Femur (tissue), 1 donor: ENCODE measurements at regions not wholly inside any gene's neighbourhood (a gene's known extent, or its start where the extent isn't known, plus 50 kb on each side); places are given as distances from the start of the nearest gene placed in this dataset.
"Not testable (repeated sequence)": the region's sequence is repeated elsewhere in the genome, so short reads cannot be mapped to it uniquely, and the experiment has no call there.

Source experiments
- DNase-seq: peaks from one replicate; pipeline ENCODE4 v3.0.0-alpha.2; 2017

DNA sequence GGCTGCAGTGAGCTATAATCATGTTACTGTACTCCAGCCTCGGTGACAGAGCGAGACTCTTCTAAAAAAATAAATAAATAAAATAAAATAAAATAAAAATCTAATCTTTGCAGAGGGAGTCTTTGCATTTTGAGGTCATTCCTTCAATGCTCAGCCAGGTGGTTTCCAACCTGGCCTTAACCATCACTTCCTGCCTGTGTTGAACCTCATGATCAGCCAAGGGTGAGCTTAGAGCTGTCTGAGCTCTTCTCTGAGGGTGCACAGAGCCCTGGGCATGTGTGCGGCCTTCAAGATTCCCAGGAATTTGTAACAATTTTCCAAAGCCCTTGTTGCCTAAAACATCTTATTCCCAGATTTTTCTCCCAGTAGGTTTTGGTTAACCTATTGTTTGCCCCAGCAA lies 94.3 kb downstream of the KCNJ12 start:
- not testable (repeated sequence) for DNase-seq

DNA sequence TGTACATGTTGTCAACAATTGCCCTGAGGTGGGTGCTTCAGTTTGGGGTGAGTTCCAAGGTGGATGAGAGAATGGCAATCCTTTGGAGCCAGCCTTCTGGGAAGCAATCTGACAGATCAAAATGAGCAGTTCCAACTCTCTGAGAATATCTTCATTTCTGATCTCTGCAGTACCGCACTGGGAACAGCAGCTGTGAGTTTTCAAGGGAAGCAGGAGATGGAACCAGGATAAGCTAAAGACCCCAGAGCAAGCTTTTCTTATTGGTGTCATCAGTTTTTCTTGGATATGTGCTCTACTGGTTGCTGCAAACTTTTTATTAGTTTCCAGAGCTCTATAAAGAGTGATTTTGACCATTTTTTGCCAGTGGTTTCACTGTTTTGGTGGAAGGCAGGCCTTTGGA lies 94.7 kb downstream of the KCNJ12 start:
- no peak for DNase-seq

DNA sequence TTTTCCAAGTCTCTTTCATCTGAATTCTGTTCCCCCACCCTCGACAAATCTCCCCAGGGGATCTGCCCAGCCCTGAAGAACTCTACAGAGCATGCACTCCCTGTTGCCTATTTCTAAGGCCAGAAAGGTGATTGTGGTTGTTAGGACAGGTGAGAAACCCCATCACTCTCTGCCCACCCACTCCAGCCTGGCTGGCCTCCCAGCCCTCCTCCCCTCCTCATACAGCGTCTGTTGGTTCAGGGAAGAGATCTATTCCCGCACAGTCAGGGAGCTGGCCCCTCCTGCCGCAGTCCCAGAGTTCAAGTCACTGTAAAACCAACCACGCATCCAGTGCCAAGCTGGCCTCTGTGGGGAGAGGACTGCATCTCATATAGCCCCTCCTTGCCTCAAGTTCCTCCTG lies 98.7 kb downstream of the KCNJ12 start:
- DNase-seq: no peak

DNA sequence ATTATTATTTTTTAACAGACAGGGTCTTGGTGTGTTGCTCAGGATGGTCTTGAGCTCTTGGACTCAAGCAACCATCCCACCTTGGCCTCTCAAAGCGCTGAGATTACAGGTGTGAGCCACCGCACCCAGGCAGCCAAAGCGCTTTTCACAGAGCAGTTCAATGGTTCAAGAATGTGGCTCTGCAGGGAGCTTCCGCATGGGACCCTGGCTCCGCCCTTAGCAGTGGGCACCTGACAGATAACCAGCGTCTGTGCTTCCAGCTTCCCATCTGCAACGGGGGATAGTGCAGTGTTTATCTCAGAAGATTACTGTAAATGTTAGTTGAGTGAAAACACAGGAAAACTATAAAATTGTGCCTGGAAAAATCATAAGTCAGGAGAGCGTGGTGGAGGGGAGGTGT lies 99.4 kb downstream of the KCNJ12 start:
- no peak for DNase-seq

DNA sequence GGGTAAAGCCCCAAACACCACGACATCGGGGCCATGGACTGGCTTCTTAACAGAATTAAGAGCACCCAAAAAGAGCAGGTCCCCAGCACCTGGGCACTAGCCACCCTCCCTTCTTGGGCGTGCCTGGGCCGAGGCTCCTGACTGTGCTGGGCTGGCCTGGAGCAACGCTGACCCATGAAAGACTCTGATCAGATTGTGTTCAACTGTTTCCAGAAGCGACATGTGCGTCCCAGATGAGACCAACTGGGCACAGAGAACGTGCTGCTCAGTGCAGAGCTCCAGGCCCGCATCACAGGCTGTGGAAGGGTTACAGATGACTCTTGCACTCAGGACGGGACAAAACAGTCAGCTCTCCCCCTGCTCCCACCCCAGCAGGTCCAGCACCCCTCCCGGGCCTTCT lies 100.7 kb downstream of the KCNJ12 start:
- no peak for DNase-seq

DNA sequence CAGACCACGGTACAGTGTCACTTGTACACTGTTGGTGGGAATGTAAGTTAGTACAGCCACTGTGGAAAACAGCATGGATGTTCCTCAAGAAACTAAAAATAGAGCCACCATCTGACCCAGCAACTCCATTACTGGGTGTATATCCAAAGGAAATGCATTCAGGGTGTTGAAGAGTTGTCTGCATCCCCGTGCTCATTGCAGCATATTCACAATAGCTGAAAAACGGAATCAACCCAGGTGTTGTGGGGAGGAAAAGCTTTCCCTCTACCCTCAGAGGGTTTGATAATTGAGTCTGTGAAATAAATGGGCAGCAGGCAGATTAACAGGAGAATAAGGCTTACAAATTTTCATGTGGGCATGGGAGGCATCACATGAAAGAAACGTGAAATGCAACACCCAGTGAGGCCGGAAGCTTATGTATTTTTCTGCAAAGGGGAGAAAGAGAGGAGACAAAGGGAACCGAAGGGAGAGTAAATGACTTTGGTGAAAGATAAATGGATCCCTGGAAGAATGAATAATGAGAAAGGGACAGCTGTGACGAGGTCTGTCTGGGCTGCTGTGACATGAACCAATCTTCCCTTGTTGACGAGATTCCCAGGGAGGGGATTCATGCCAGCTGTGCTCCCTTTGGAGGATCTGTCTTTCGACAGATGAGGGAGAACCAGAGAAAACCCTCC lies 106.2 kb downstream of the KCNJ12 start:
- DNase-seq: no peak

DNA sequence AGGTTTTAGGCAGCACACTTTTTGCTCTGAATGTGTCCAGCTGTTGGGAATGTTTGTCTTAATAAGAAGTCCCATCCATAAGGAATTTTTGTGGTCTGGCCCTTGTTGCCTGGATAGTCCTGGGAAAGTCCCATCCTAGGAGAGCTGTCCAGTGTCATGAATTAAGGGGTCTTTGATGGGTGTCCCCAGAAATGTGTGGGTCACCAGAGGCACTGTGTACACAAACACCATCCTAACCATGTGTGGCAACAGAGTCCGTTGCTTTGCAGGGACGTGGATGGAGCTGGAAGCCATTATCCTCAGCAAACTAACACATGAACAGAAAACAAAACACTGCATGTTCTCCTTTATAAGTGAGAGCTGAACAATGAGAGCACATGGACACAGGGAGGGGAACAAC lies 111.9 kb downstream of the KCNJ12 start:
- not testable (repeated sequence) for DNase-seq

DNA sequence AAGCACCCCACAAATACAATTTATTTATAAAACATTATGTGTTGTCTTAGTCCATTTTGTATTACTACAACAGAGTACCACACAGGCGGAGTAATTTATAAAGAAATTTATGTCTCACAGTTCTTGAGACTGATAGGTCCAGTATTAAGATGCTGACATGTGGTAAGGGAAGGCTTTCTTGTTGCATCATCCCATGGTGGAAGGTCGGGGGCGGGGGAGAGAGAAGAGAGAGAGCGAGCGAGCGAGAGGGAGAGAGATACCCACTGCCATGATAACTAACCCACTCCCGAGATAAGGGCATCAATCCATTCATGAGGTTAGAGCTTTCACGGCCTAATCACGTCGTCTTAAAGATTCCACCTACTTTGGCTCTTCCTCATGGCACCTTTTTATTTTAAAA lies 117.8 kb downstream of the KCNJ12 start:
- no peak for DNase-seq

DNA sequence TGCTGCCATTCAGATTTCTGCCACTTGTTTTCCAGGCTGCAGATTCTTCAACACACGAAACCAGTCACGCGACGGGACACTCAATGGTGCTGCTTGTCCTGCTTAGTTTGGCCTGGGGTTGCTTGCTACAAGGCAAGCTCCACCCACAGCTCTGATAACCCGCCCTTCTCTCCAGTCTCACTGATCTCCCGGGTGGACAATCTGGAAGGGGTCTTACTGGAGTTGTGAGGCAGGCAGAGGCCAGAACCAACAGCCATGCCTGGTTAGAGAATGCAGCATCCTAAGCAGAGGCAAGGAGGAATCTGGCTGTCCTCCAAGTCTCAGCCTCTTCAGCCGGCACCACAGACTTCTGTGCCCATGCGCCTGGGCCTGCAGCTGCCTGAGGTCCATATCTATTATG lies 119.1 kb downstream of the KCNJ12 start:
- DNase-seq: no peak

DNA sequence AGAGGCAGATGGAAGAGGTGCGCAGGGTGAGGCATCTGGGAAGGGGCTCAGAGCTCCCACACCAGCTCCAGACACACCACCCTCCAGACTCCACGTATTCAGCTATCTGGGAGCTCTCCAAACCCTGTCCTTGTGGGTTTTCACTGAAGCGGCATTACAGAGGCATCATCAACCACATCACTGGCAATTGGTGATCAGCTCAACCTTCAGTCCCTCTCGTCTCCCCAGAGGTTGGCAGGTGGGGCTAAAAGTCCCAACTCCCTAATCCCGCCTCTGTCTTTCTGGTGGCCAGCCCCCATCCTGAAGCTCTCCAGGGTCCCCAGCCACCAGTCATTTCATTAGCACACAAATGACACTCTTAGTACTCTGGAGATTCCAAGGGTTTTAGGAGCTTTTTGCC lies 123.9 kb downstream of the KCNJ12 start:
- DNase-seq: no peak

DNA sequence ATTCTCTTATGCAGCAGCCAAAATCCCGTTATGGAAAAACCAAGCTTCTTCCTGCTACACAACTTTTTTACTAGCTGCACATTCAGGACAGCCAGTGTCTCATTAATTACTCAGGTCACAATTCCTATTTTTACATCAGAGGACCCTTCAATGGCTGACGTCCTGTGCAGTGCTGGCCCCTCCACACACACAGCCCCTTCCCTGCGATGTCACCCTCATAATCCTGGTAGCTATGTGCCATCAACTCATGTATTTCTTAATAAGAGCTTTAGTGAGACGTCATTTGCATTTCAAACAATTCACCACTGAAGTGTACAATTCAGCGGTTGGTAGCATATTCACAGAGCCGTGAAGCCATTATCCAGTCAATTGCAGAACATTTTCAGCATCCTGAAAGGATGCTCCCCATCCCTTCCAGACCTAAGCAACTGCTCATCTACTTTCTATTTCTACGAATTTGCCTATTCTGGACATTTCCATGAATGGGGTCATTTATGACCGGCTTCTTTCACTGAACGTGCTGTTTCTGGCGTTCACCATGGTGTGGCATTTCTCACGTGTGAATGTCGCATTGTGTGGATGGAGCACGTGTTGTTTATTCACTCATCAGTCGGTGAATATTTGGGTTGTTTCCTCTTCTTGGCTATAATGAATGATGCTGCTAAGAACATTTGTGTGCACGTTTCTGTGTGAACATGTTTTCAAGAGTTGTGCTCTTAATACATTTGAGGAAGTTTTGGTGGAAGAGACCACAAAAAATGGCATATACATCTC lies 126.0 kb downstream of the KCNJ12 start:
- DNase-seq: not testable (repeated sequence)

DNA sequence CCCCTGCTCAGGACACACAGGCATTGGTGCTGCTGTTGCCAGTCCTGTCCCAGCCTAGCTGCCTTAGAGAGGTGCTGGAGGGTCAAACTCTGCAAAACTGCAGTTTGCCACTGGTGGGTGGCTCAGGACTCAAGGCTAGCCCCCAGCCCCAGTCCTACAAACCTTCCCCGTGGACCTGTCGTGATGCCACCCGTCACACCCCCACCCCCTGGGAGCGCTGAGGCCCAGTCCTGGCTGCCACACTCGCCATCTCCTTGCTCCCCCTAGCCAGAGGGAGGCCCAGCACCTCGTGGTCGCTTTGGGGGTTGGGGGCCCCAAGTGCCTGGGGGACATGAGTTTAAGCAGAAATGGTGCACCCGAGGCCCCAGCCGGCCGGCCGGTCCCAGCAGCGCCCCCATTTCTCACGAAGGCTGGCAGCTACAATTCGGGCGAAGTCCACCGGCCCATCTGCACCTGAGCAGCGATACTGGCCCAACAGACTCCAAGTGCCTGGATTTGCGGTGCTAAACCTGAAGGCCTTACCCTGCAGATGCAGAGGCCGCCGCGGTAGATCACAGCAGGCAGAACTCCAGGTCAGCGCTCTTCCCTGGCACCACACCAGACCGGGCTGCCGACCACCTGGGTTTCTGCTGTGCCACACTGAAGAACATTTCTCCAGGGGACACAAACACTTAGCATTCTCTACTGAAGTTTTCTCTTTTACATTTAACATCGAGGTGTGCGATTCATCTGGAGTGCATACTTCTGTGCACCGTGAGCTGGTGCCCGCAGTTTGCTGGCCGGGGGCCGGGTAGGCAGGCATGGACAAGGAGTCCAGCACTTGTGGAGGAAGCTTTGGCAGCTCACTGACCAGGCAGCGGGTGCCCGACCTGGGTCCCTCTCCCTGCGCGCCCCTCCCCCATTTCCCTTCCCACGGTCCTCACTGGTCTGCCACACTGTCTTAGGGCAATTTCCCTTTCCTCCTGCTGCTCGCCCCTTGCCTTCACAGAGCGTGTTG lies 130.0 kb downstream of the KCNJ12 start:
- DNase-seq: no peak

DNA sequence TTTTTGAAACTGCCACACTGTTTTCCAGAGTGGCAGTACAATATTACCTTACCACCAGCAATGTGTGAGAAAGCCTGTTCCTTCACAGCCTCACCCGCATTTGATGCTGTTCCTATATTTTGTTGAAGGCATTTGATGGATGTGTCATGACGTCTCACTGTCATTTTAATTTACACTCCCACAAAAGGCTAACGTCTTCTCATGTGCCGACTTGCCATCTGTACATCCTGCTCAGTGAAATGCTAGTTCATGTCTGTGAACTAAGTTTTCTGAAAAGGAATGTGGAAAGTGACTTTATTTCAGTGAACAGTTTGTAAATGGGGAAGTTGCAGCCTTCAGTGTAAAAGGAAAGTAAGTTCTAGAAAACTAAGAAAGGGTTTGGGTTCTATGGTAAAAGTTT lies 131.6 kb downstream of the KCNJ12 start:
- DNase-seq: not testable (repeated sequence)

DNA sequence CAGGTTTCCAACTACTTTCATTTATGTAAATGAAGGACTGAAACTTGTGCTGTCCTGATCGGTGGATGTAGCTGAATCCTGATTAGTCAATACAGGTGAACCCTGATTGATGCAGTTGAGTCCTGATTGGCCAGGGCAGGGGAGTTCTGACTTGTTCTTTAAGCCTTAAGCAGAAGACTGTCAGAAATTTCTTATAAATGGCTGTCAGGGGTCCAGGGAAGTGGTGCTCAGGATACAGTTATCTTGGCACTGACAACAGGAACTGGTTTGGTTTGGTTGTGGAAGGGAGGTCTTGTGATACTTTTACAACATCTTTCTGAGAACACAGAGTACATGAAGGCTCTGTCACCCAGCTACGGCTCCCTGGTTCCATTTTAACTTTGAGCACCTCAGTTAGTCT lies 132.1 kb downstream of the KCNJ12 start:
- no peak for DNase-seq

DNA sequence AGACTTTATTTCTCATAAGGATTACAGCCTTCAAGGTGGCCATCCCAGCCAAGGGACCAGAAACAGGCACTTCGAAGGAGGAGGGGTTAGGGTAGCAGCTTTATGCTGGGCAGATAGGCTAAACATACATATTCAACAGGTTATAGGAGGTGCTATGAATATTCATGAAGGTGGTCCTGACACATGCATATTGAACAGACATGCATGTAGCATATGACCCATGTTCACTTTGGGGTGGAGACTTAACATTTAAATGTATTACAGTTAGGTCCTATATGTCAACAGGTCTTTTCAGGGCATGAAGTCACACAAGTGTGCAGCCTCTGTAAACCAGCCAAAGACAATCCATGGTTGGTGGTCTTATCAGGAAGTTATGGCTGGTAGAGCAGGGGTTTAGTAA lies 133.2 kb downstream of the KCNJ12 start:
- DNase-seq: not testable (repeated sequence)

DNA sequence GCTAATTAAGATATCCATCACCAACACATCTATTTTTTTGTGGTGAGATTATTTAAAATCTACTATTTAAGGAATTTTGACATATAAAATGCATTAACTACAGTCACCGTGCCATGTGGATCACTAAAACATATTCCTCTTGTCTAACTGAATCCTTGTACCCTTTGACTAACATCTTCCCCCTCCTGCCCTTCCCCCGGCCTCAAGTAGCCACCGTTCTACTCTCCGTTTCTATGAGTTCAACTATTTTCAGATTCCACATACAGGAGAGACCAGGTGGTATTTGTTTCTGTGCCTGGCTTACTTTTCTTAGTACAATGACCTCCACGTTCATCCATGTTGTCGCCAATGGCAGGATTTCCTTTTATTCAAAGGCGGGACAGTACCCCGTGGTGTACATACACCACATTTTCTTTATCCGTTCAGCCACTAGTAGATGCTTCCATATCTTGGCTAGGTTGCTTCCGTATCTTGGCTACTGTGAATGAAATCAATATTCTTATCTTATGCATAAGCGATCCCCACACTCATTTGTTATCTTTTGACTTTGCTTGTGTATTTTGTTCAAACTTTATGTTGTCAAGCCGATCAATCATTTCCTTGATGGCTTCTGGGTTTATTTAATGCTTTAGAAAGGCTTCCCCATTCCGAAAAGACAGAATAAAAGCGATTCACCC lies 134.7 kb downstream of the KCNJ12 start:
- DNase-seq: no peak

DNA sequence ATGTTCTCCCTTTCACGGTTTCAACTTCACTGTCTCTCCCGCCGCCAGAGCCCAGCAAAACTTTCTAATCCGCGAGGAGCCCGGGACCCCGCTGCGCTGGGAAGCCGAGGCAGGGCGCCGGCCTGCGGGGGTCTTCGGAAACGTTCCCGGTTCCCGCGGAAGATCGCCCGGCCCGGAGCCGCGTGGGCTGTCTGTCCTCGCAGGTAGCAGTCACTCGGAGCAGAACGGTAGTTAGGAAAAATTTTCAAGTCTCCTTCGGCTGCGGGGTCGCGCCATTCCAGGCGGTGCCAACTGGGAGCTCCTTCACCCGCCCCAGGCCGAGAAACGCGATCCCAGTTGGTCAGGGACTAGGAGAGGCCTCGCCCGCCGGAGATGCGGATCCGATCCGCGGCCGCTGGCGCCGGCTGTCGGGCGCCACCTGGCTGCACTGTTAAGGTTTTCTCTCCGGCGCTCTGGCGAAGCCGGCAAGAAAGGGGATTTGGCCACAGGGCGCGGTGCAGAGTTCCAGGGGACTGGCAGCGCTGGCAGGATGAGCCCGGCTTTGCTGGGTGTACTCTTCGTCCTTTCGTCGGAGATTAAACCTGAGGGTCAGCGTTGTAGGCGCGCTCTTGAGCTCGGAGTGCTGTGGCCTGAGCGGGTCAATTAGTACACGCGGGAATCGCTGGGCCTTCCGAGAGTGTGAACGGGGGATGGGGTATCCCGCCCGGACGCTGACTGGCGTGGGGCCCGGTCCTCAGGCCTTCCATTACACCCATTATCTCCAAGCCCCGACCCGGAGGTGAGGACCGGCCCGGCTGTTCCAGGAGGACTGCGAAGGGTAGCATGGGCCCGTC lies 135.4 kb downstream of the KCNJ12 start:
- DNase-seq: peak; percentile 90

DNA sequence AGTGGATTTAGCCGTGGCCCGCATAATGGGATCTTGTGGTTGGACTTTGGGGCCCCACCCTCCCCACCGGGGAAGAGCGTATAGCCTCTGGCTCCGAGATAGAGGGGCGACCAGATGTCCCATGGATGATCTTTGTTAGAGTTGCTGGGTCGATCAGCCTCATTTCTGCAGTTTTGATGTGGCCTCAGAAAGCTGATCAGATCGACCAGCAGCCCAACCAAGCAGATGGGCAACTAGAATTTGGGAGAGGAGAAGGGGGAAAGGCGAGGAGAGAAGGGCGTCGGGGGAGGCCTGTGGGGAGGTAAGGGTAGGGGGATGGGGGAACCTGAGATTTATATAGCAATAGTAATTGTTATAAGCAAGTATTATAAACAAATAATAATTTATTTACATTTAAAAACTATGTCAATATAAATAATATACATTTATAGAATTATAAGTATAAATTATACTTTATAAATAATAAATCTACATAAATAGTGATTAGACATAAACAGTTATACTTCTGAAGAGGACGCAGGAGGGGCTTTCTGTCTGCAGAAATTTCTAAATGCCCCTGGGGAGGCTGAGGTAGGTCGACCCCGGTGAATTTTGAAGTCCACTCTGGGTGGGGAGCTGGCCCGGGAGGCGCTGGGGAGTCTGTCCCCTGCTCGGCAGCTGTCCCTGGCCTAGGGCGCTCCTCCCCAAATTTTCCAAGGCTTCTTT lies 136.3 kb downstream of the KCNJ12 start:
- no peak for DNase-seq

DNA sequence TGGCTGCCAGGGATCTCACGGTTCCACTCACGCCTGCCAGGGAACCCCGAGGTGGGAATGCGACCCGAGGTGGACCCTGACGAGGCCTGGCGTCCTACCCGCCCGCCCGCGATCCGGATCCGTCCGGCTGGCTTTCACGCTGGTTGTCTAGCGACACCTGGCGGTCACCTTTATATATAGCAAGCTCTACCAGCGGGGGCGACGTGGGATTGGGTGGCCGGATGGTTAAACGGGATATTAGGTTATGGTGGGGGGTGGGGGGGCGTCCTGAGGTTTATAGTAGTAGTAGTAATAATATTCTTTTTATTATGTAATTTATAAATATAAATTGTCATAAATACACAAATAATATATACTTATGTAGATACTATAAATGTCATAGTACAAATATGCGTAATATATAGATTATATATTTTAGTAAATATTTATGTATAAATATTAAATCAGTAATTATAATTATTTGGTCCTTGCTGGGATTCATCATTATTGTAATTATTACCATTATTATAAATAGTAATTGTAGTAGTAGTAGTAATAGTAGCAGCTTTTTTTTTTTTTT lies 136.9 kb downstream of the KCNJ12 start:
- DNase-seq: peak; percentile 86

DNA sequence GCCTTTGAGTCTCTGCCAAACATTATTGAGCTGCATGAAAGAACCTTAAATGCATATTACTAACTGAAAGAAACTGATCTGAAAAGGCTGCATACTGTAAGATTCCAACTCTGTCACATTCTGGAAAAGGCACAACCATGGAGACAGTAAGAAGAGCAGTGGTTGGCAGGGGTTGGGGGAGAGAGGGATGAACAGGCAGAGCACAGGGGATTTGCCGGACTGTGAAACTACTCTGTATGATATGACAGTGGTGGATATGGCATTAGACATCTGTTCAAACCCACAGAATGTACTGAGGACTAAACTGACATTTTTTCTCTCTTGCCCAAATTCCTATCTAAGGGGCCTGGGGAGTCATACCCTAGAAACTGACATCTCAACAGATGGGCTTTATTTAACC lies 138.4 kb downstream of the KCNJ12 start:
- DNase-seq: not testable (repeated sequence)
